Calu3 (cell line): ENCODE measurements at regions not wholly inside any gene's neighbourhood (a gene's known extent, or its start where the extent isn't known, plus 50 kb on each side); places are given as distances from the start of the nearest gene placed in this dataset.
"Not testable (repeated sequence)": the region's sequence is repeated elsewhere in the genome, so short reads cannot be mapped to it uniquely, and the experiment has no call there.

Experiments used
- BruUV-seq: library from RNA; stranded (reverse); fragments of 400-500 nt; replicated peaks from 2 replicates; lab custom pipeline; 2021; lab: Mats Ljungman, UMichigan
- CTCF ChIA-PET: fragments of 300-600 bp; sonication (Branson Sonifier 250); formaldehyde crosslinking; loops from one replicate; lab custom pipeline; 2022; ENCODE audit warnings: antibody characterized with exemption; lab: Charles Lee
- DNase-seq: peaks from one replicate; pipeline ENCODE4 v3.0.0; 2022
- H3K27ac Mint-ChIP-seq: one replicate; pipeline ENCODE4 v1.8.0; 2022; ENCODE audit warnings: mixed read lengths; ENCODE audit not compliant: unreplicated experiment
- H3K27me3 Mint-ChIP-seq: one replicate; pipeline ENCODE4 v1.8.0; 2022; ENCODE audit warnings: mixed read lengths; ENCODE audit not compliant: unreplicated experiment
- H3K36me3 Mint-ChIP-seq: one replicate; pipeline ENCODE4 v1.8.0; 2022; ENCODE audit warnings: mild to moderate bottlenecking, moderate library complexity, mixed read lengths; ENCODE audit not compliant: insufficient read depth, unreplicated experiment
- H3K4me1 Mint-ChIP-seq: one replicate; pipeline ENCODE4 v1.8.0; 2022; ENCODE audit warnings: mild to moderate bottlenecking, low read depth, mixed read lengths; ENCODE audit not compliant: unreplicated experiment
- H3K4me3 Mint-ChIP-seq: one replicate; pipeline ENCODE4 v1.8.0; 2022; ENCODE audit warnings: mild to moderate bottlenecking, low read depth, moderate library complexity, mixed read lengths; ENCODE audit not compliant: unreplicated experiment
- H3K9me3 Mint-ChIP-seq: one replicate; pipeline ENCODE4 v1.8.0; 2022; ENCODE audit warnings: low read depth, mixed read lengths; ENCODE audit not compliant: unreplicated experiment
- intact Hi-C: fragments of 100-400 bp; cut with micrococcal nuclease; formaldehyde crosslinking; loops from one replicate; pipeline ENCODE4 v1.10.0; 2022; ENCODE audit not compliant: unreplicated experiment
- TF ChIP-seq, protein P1 (sequence below): fragments of 200-600 bp; IDR thresholded peaks from one replicate; pipeline ENCODE4 v1.8.0; 2022; ENCODE audit warnings: antibody characterized with exemption; ENCODE audit not compliant: unreplicated experiment

- Mint-ChIP-seq H3K27me3 (no peaks in the 10 kb centered on the region), H3K27ac (no peak overlapping the region), H3K4me1 (no peaks in the 10 kb centered on the region), H3K4me3 (no peak overlapping the region), H3K36me3 (no peaks in the 10 kb centered on the region), H3K9me3 (peaks cover 2% of the 10 kb centered on the region)
- no TSS peak for BruUV-seq
- CTCF ChIA-PET, result no interaction called here
- intact Hi-C loops, result no loop called here
- TF ChIP-seq, protein P1, sequence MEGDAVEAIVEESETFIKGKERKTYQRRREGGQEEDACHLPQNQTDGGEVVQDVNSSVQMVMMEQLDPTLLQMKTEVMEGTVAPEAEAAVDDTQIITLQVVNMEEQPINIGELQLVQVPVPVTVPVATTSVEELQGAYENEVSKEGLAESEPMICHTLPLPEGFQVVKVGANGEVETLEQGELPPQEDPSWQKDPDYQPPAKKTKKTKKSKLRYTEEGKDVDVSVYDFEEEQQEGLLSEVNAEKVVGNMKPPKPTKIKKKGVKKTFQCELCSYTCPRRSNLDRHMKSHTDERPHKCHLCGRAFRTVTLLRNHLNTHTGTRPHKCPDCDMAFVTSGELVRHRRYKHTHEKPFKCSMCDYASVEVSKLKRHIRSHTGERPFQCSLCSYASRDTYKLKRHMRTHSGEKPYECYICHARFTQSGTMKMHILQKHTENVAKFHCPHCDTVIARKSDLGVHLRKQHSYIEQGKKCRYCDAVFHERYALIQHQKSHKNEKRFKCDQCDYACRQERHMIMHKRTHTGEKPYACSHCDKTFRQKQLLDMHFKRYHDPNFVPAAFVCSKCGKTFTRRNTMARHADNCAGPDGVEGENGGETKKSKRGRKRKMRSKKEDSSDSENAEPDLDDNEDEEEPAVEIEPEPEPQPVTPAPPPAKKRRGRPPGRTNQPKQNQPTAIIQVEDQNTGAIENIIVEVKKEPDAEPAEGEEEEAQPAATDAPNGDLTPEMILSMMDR, result no peak
- no peak for DNase-seq
Measured at GRCh38 chr14:89470401-89470800, 53.4 kb upstream of the FOXN3 start.

GRCh38 chr14:89469210-89470198, 52.5 kb upstream of the FOXN3 start:
- Mint-ChIP-seq H3K4me3 (no peak overlapping the region), H3K4me1 (no peaks in the 10 kb centered on the region), H3K9me3 (peaks cover 2% of the 10 kb centered on the region), H3K36me3 (no peaks in the 10 kb centered on the region), H3K27me3 (no peaks in the 10 kb centered on the region), H3K27ac (no peak overlapping the region)
- intact Hi-C loops, result no loop called here
- TF ChIP-seq, protein P1, result no peak
- no peak for DNase-seq
- CTCF ChIA-PET, result no interaction called here
- BruUV-seq, result no TSS peak

- Mint-ChIP-seq H3K4me1 (no peaks in the 10 kb centered on the region), H3K36me3 (no peaks in the 10 kb centered on the region), H3K9me3 (peaks cover 2% of the 10 kb centered on the region), H3K27ac (no peak overlapping the region), H3K4me3 (no peak overlapping the region), H3K27me3 (no peaks in the 10 kb centered on the region)
- CTCF ChIA-PET, result no interaction called here
- no peak for DNase-seq
- TF ChIP-seq, protein P1, result no peak
- no TSS peak for BruUV-seq
- intact Hi-C loops, result no loop called here
Measured at GRCh38 chr14:89468566-89468965, 51.5 kb upstream of the FOXN3 start.

DNA sequence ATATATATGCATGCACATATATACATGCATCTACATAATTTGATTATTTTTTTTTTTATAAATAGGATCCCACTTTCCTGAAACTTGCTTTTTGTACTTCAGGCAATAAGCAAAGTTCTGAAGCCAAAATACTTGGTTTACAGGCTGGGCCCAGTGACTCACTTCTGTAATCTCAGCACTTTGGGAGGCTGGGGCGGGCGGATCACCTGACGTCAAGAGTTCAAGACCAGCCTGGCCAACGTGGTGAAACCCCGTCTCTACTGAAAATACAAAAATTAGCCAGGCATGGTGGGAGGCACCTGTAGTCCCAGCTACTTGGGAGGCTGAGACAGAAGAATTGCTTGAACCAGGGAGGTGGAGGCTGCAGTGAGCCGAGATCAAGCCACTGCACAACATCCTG, 51.0 kb upstream of the FOXN3 start:
- H3K27me3 Mint-ChIP-seq, H3K4me3 Mint-ChIP-seq, DNase-seq, H3K36me3 Mint-ChIP-seq, intact Hi-C loops, H3K27ac Mint-ChIP-seq, H3K4me1 Mint-ChIP-seq, H3K9me3 Mint-ChIP-seq, BruUV-seq: not testable (repeated sequence)
- CTCF ChIA-PET, result interaction anchor here (0.6 kb wide), 1 partner anchor 195 kb away, joined by 4 read pairs; no protein-coding TSS in a partner anchor
